HepG2 (cell line): ENCODE measurements at regions not wholly inside any gene's neighbourhood (a gene's known extent, or its start where the extent isn't known, plus 50 kb on each side); places are given as distances from the start of the nearest gene placed in this dataset.
"Not testable (repeated sequence)": the region's sequence is repeated elsewhere in the genome, so short reads cannot be mapped to it uniquely, and the experiment has no call there.

Experiments
- ATAC-seq: fragments of 200-7000 bp; cut with Tn5 transposase; 3 replicates; pipeline ENCODE4 v1.9.1; 2020; ENCODE audit warnings: mild to moderate bottlenecking, moderate library complexity
- BruUV-seq: library from RNA; stranded (reverse); fragments of 400-500 nt; replicated peaks from 2 replicates; lab custom pipeline; 2021; lab: Mats Ljungman, UMichigan
- CTCF ChIA-PET: fragments of 300-600 bp; formaldehyde crosslinking; extraction: SDS; loops from one replicate; lab custom pipeline; 2021; ENCODE audit warnings: low total read pairs, inconsistent platforms, low intra/inter-chr PET ratio; lab: Yijun Ruan, JAX
- POLR2A ChIA-PET: fragments of 350-600 bp; sonication (Branson Sonifier 250); formaldehyde crosslinking; loops from one replicate; lab custom pipeline; 2020; ENCODE audit warnings: antibody characterized with exemption, inconsistent platforms; lab: Yijun Ruan, JAX
- DNase-seq: peaks from one replicate; pipeline ENCODE4 v3.0.0-alpha.2; 2015; ENCODE audit warnings: low spot score
- FAIRE-seq: peaks from 3 replicates; lab custom pipeline; 2011; peaks lifted over from hg19 to GRCh38; lab: Jason Lieb, UNC
- H2AFZ ChIP-seq: one replicate; pipeline ENCODE4 v1.6.1; 2011; ENCODE audit warnings: low read length, inconsistent platforms
- H3K27ac ChIP-seq: fragments of 300-600 bp; 3 replicates; pipeline ENCODE4 v1.8.0; 2011; ENCODE audit warnings: mixed run types, mild to moderate bottlenecking, mixed read lengths, low read length, inconsistent platforms; ENCODE audit not compliant: insufficient read depth; ENCODE audit errors: extremely low read length
- H3K27me3 ChIP-seq, 2 experiments: fragments of 200-600 bp in 1 of 2; 2 replicates in 1 of 2; 3 replicates in 1 of 2; pipeline versions ENCODE4 v1.6.0 to v1.8.0; 2011; ENCODE audit warnings: low read length in 2 of 2, mild to moderate bottlenecking in 2 of 2, moderate library complexity in 2 of 2, inconsistent platforms in 1 of 2; ENCODE audit not compliant: insufficient read depth in 2 of 2, control insufficient read depth in 1 of 2
- H3K36me3 ChIP-seq, 2 experiments: fragments of 200-600 bp in 1 of 2; replicated peaks in 1 of 2; 2 replicates in 1 of 2; 3 replicates in 1 of 2; pipeline versions ENCODE4 v1.5.1 to v1.8.0; 2011; ENCODE audit warnings: low read length in 2 of 2, inconsistent platforms in 1 of 2; ENCODE audit not compliant: insufficient read depth in 2 of 2, control insufficient read depth in 1 of 2
- H3K4me1 ChIP-seq: 2 replicates; pipeline ENCODE4 v1.5.1; 2012; ENCODE audit warnings: low read length, inconsistent platforms; ENCODE audit not compliant: insufficient read depth
- H3K4me2 ChIP-seq: 2 replicates; pipeline ENCODE4 v1.6.0; 2011; ENCODE audit warnings: low read depth, low read length, inconsistent platforms
- H3K4me3 ChIP-seq, 3 experiments: fragments of 200-600 bp in 1 of 3; sonication (generic), shearing (Covaris generic) in 1 of 3; replicated peaks in 1 of 3; 2 replicates each; pipeline ENCODE4 v1.5.1; 2011 to 2016; ENCODE audit warnings: low read length in 3 of 3, inconsistent platforms in 2 of 3, low read depth in 2 of 3, mild to moderate bottlenecking in 2 of 3, control low read depth in 1 of 3, mixed read lengths in 1 of 3; ENCODE audit not compliant: insufficient read depth in 1 of 3
- H3K79me2 ChIP-seq: one replicate; pipeline ENCODE4 v1.6.1; 2011; ENCODE audit warnings: low read length, inconsistent platforms; ENCODE audit not compliant: insufficient read depth
- H3K9ac ChIP-seq: 2 replicates; pipeline ENCODE4 v1.6.0; 2011; ENCODE audit warnings: mild to moderate bottlenecking, low read depth, low read length, inconsistent platforms; ENCODE audit not compliant: insufficient read depth
- H3K9me3 ChIP-seq: 2 replicates; pipeline ENCODE4 v1.5.1; 2012; ENCODE audit warnings: mild to moderate bottlenecking, low read length
- H4K20me1 ChIP-seq: 2 replicates; pipeline ENCODE4 v1.6.0; 2011; ENCODE audit warnings: inconsistent platforms, mild to moderate bottlenecking, low read length, moderate library complexity; ENCODE audit not compliant: insufficient read depth
- ELF4 ChIP-seq: sonication (generic); formaldehyde crosslinking; IDR thresholded peaks from 2 replicates; pipeline ENCODE4 v1.5.0; 2020; ENCODE audit warnings: missing genetic modification reagents, mild to moderate bottlenecking, moderate library complexity, borderline replicate concordance
- HNRNPL ChIP-seq: fragments of 200-400 bp; formaldehyde crosslinking; IDR thresholded peaks from 2 replicates; pipeline ENCODE4 v1.6.1; 2017; ENCODE audit warnings: mild to moderate bottlenecking, low read depth, low read length
- MBD4 ChIP-seq: IDR thresholded peaks from 2 replicates; pipeline ENCODE4 v1.6.1; 2012; ENCODE audit warnings: low read length, inconsistent platforms, borderline replicate concordance
- SKI ChIP-seq: fragments of 450-650 bp; IDR thresholded peaks from one replicate; pipeline ENCODE4 v1.6.1; 2018; ENCODE audit warnings: mild to moderate bottlenecking; ENCODE audit not compliant: partially characterized antibody
- ZMAT3 ChIP-seq: sonication (generic); formaldehyde crosslinking; conservative IDR thresholded peaks from 2 replicates; pipeline ENCODE4 v1.7.0; 2021; ENCODE audit warnings: missing genetic modification reagents
- ZMYM3 ChIP-seq: sonication (generic); formaldehyde crosslinking; IDR thresholded peaks from 2 replicates; pipeline ENCODE4 v1.5.1; 2020; ENCODE audit warnings: mild to moderate bottlenecking, missing genetic modification reagents
- ZNF484 ChIP-seq: sonication (generic); formaldehyde crosslinking; IDR thresholded peaks from 2 replicates; pipeline ENCODE4 v1.5.1; 2020; ENCODE audit warnings: mild to moderate bottlenecking, low read depth, missing genetic modification reagents, borderline replicate concordance
- ZNF557 ChIP-seq: sonication (generic); formaldehyde crosslinking; IDR thresholded peaks from 2 replicates; pipeline ENCODE4 v1.4.0; 2020; ENCODE audit warnings: missing genetic modification reagents
- ZNF572 ChIP-seq: sonication (generic); formaldehyde crosslinking; IDR thresholded peaks from 2 replicates; pipeline ENCODE4 v1.5.1; 2020; ENCODE audit warnings: mild to moderate bottlenecking, missing genetic modification reagents
- ZNF652 ChIP-seq: IDR thresholded peaks from 2 replicates; pipeline ENCODE4 v1.6.1; 2016; ENCODE audit warnings: low read depth, borderline replicate concordance
- ZNF780A ChIP-seq: sonication (generic); formaldehyde crosslinking; IDR thresholded peaks from 2 replicates; pipeline ENCODE4 v1.8.0; 2022; ENCODE audit warnings: mild to moderate bottlenecking, missing genetic modification reagents, moderate library complexity
- WGBS: methylation state at CpG from one replicate; pipeline ENCODE4 v1.1.6; 2017; ENCODE audit warnings: low lambda C conversion rate; 5-methylcytosine and 5-hydroxymethylcytosine counted together
- in situ Hi-C: cut with HindIII; loops from 2 replicates; pipeline ENCODE4 v1.10.0; 2017; ENCODE audit warnings: low pct_unique_long_range_greater_than_20kb; ENCODE audit not compliant: extremely low pct_ligation_motif_present
- intact Hi-C: fragments of 100-400 bp; cut with micrococcal nuclease; formaldehyde crosslinking; loops from one replicate; pipeline ENCODE4 v1.10.0; 2022; ENCODE audit not compliant: unreplicated experiment
- TF ChIP-seq, protein P1 (sequence below): sonication (generic); formaldehyde crosslinking; IDR thresholded peaks from 2 replicates; pipeline ENCODE4 v1.4.0; 2020; ENCODE audit warnings: missing genetic modification reagents

DNA sequence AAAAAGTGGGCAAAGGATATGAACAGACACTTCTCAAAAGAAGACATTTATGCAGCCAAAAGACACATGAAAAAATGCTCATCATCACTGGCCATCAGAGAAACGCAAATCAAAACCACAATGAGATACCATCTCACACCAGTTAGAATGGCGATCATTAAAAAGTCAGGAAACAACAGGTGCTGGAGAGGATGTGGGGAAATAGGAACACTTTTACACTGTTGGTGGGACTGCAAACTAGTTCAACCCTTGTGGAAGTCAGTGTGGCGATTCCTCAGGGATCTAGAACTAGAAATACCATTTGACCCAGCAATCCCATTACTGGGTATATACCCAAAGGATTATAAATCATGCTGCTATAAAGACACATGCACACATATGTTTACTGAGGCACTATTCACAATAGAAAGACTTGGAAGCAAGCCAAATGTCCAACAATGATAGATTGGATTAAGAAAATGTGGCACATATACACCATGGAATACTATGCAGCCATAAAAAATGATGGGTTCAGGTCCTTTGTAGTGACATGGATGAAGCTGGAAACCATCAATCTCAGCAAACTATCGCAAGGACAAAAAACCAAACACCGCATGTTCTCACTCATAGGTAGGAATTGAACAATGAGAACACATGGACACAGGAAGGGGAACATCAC, 88.9 kb downstream of the RRAGC start:
- intact Hi-C loops, ATAC-seq: not testable (repeated sequence)

GRCh38 chr1:38766125-38766524, 93.4 kb downstream of the RRAGC start:
- H3K27me3 ChIP-seq = peaks cover 0 to 2% of the 10 kb centered on the region in 2 experiments; a peak in 2 of 5 replicates
- 23% methylated on average over 5 of the region's 7 CpGs for WGBS
- BruUV-seq = no TSS peak
- TF ChIP-seq ZNF557 (CRISPR knock-in tag) = no peak
- TF ChIP-seq, protein P1, sequence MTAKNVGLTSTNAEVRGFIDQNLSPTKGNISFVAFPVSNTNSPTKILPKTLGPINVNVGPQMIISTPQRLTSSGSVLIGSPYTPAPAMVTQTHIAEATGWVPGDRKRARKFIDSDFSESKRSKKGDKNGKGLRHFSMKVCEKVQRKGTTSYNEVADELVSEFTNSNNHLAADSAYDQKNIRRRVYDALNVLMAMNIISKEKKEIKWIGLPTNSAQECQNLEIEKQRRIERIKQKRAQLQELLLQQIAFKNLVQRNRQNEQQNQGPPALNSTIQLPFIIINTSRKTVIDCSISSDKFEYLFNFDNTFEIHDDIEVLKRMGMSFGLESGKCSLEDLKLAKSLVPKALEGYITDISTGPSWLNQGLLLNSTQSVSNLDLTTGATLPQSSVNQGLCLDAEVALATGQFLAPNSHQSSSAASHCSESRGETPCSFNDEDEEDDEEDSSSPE (CRISPR knock-in tag) = no peak
- TF ChIP-seq ZNF572 (CRISPR knock-in tag) = no peak
- TF ChIP-seq MBD4 = no peak
- no peak for TF ChIP-seq ZNF484
- no peak for TF ChIP-seq ZMAT3 (CRISPR knock-in tag)
- TF ChIP-seq ZMYM3 (CRISPR knock-in tag) = no peak
- no peak for TF ChIP-seq HNRNPL
- no peak for TF ChIP-seq ZNF780A (CRISPR knock-in tag)
- TF ChIP-seq ELF4 (CRISPR knock-in tag) = no peak
- no peak for TF ChIP-seq ZNF652 (CRISPR knock-in tag)
- no peak for TF ChIP-seq SKI
- FAIRE-seq (no peak), DNase-seq (no peak), ATAC-seq (no peak)
- H2AFZ ChIP-seq = no peak overlapping the region
- no peaks in the 10 kb centered on the region for H3K9me3 ChIP-seq
- no peak overlapping the region for H3K27ac ChIP-seq
- H4K20me1 ChIP-seq = no peaks in the 10 kb centered on the region
- no peak overlapping the region for H3K4me3 ChIP-seq
- no peak overlapping the region for H3K9ac ChIP-seq
- in situ Hi-C loops = no loop called here
- CTCF ChIA-PET = no interaction called here
- no peak overlapping the region for H3K4me2 ChIP-seq
- intact Hi-C loops = no loop called here
- H3K79me2 ChIP-seq = no peaks in the 10 kb centered on the region
- POLR2A ChIA-PET = no interaction called here
- no peaks in the 10 kb centered on the region for H3K36me3 ChIP-seq
- H3K4me1 ChIP-seq = no peaks in the 10 kb centered on the region

More for the DNA sequence above, 88.9 kb downstream of the RRAGC start:
- DNase-seq, H4K20me1 ChIP-seq, FAIRE-seq, H3K27me3 ChIP-seq, POLR2A ChIA-PET, H3K27ac ChIP-seq, H3K79me2 ChIP-seq, CTCF ChIA-PET, in situ Hi-C loops, H3K9ac ChIP-seq, BruUV-seq, H3K36me3 ChIP-seq, H3K4me2 ChIP-seq, H2AFZ ChIP-seq, H3K9me3 ChIP-seq, H3K4me1 ChIP-seq, H3K4me3 ChIP-seq: not testable (repeated sequence)
- 56% methylated on average over 3 of the region's 5 CpGs for WGBS
